Activated CD4-positive, alpha-beta memory T cell treated with anti-CD3 and anti-CD28 coated beads, Interleukin-2, amount 10 ng/mL, durations not matched to agents 7 days and 5 days (primary cell): ENCODE measurements at regions not wholly inside any gene's neighbourhood (a gene's known extent, or its start where the extent isn't known, plus 50 kb on each side); places are given as distances from the start of the nearest gene placed in this dataset.
A peak's percentile ranks its signal among the peaks of the same experiment; 100 is the strongest.

Source experiments
- CTCF ChIA-PET: fragments of 350-600 bp; sonication (Branson Sonifier 250); formaldehyde crosslinking; loops from one replicate; lab custom pipeline; 2021; ENCODE audit warnings: antibody characterized with exemption, inconsistent platforms; lab: Charles Lee
- POLR2A ChIA-PET: fragments of 350-600 bp; sonication (Branson Sonifier 250); formaldehyde crosslinking; loops from one replicate; lab custom pipeline; 2021; ENCODE audit warnings: antibody characterized with exemption; lab: Charles Lee
- DNase-seq: peaks from one replicate; pipeline ENCODE4 v3.0.0-alpha.2; 2020
- H3K27ac Mint-ChIP-seq: one replicate; pipeline ENCODE4 v1.8.0; 2021; ENCODE audit warnings: mild to moderate bottlenecking, mixed read lengths
- H3K27me3 Mint-ChIP-seq: one replicate; pipeline ENCODE4 v1.8.0; 2021; ENCODE audit warnings: mixed read lengths
- H3K36me3 Mint-ChIP-seq: one replicate; pipeline ENCODE4 v1.8.0; 2021; ENCODE audit warnings: low read depth, mixed read lengths
- H3K4me1 Mint-ChIP-seq: one replicate; pipeline ENCODE4 v1.8.0; 2021; ENCODE audit warnings: mixed read lengths
- H3K4me3 Mint-ChIP-seq: one replicate; pipeline ENCODE4 v1.8.0; 2021; ENCODE audit warnings: mild to moderate bottlenecking, mixed read lengths
- H3K9me3 Mint-ChIP-seq: one replicate; pipeline ENCODE4 v1.8.0; 2021; ENCODE audit warnings: mixed read lengths

GRCh38 chr12:127663716-127664115, 603.3 kb upstream of the TMEM132C start:
- Mint-ChIP-seq H3K4me3 (no peak overlapping the region), H3K27ac (no peak overlapping the region), H3K4me1 (no peaks in the 10 kb centered on the region), H3K27me3 (no peaks in the 10 kb centered on the region), H3K9me3 (no peaks in the 10 kb centered on the region), H3K36me3 (no peaks in the 10 kb centered on the region)
- CTCF ChIA-PET, result interaction anchor here (1.2 kb wide), 1 partner anchor 58 kb away, joined by 3 read pairs; no protein-coding TSS in a partner anchor
- no peak for DNase-seq
- POLR2A ChIA-PET, result no interaction called here

GRCh38 chr12:127664901-127665300, 602.1 kb upstream of the TMEM132C start:
- no peak overlapping the region for H3K4me3 Mint-ChIP-seq

GRCh38 chr12:127667131-127667685, 599.8 kb upstream of the TMEM132C start:
- no peaks in the 10 kb centered on the region for H3K27me3 Mint-ChIP-seq
- H3K27ac Mint-ChIP-seq, result no peak overlapping the region
- H3K4me1 Mint-ChIP-seq, result no peaks in the 10 kb centered on the region
- no peak for DNase-seq
- no peak overlapping the region for H3K4me3 Mint-ChIP-seq
- no peaks in the 10 kb centered on the region for H3K9me3 Mint-ChIP-seq
- ChIA-PET POLR2A (no interaction called here), CTCF (no interaction called here)
- H3K36me3 Mint-ChIP-seq, result no peaks in the 10 kb centered on the region

More at GRCh38 chr12:127664901-127665300, 602.1 kb upstream of the TMEM132C start:
- ChIA-PET CTCF (no interaction called here), POLR2A (no interaction called here)
- Mint-ChIP-seq H3K4me1 (no peaks in the 10 kb centered on the region), H3K27me3 (no peaks in the 10 kb centered on the region), H3K36me3 (no peaks in the 10 kb centered on the region), H3K9me3 (no peaks in the 10 kb centered on the region), H3K27ac (no peak overlapping the region)
- DNase-seq, result no peak

- Mint-ChIP-seq H3K36me3 (no peaks in the 10 kb centered on the region), H3K27me3 (no peaks in the 10 kb centered on the region), H3K4me1 (no peaks in the 10 kb centered on the region), H3K4me3 (no peak overlapping the region), H3K9me3 (no peaks in the 10 kb centered on the region), H3K27ac (no peak overlapping the region)
- DNase-seq, result no peak
- POLR2A ChIA-PET, result no interaction called here
- CTCF ChIA-PET, result no interaction called here
These were observed 596.7 kb upstream of the TMEM132C start for GRCh38 chr12:127670294-127670693.

GRCh38 chr12:127670796-127671195, 596.2 kb upstream of the TMEM132C start:
- H3K9me3 Mint-ChIP-seq, result no peaks in the 10 kb centered on the region
- no peak overlapping the region for H3K4me3 Mint-ChIP-seq
- POLR2A ChIA-PET, result no interaction called here

GRCh38 chr12:127675936-127676335, 591.0 kb upstream of the TMEM132C start:
- H3K27me3 Mint-ChIP-seq, result no peaks in the 10 kb centered on the region
- CTCF ChIA-PET, result no interaction called here
- no peaks in the 10 kb centered on the region for H3K4me1 Mint-ChIP-seq
- H3K4me3 Mint-ChIP-seq, result no peak overlapping the region
- no peaks in the 10 kb centered on the region for H3K9me3 Mint-ChIP-seq
- H3K36me3 Mint-ChIP-seq, result no peaks in the 10 kb centered on the region
- no peak for DNase-seq
- POLR2A ChIA-PET, result no interaction called here
- H3K27ac Mint-ChIP-seq, result no peak overlapping the region

More at GRCh38 chr12:127670796-127671195, 596.2 kb upstream of the TMEM132C start:
- no peaks in the 10 kb centered on the region for H3K36me3 Mint-ChIP-seq
- DNase-seq, result no peak
- H3K27ac Mint-ChIP-seq, result no peak overlapping the region
- no peaks in the 10 kb centered on the region for H3K4me1 Mint-ChIP-seq
- H3K27me3 Mint-ChIP-seq, result no peaks in the 10 kb centered on the region
- CTCF ChIA-PET, result no interaction called here

GRCh38 chr12:127677537-127678131, 589.3 kb upstream of the TMEM132C start:
- peak; percentile 61 for DNase-seq
- Mint-ChIP-seq H3K27ac (no peak overlapping the region), H3K9me3 (no peaks in the 10 kb centered on the region), H3K27me3 (no peaks in the 10 kb centered on the region), H3K4me1 (no peaks in the 10 kb centered on the region), H3K4me3 (no peak overlapping the region), H3K36me3 (no peaks in the 10 kb centered on the region)
- CTCF ChIA-PET, result interaction anchor here (0.6 to 3.1 kb wide), 16 partner anchors 9 to 569 kb away, joined by 3 to 21 read pairs (median 4); no protein-coding TSS in a partner anchor
- POLR2A ChIA-PET, result no interaction called here

GRCh38 chr12:127678945-127679344, 588.0 kb upstream of the TMEM132C start:
- Mint-ChIP-seq H3K27ac (no peak overlapping the region), H3K27me3 (no peaks in the 10 kb centered on the region), H3K36me3 (no peaks in the 10 kb centered on the region), H3K9me3 (no peaks in the 10 kb centered on the region), H3K4me3 (no peak overlapping the region), H3K4me1 (no peaks in the 10 kb centered on the region)
- ChIA-PET POLR2A (no interaction called here), CTCF (interaction anchor here (1.9 to 3.1 kb wide), 2 partner anchors 397 to 570 kb away, joined by 7 to 21 read pairs; no protein-coding TSS in a partner anchor)
- DNase-seq, result no peak

GRCh38 chr12:127680516-127680915, 586.5 kb upstream of the TMEM132C start:
- ChIA-PET POLR2A (no interaction called here), CTCF (no interaction called here)
- H3K27me3 Mint-ChIP-seq, result no peaks in the 10 kb centered on the region
- H3K9me3 Mint-ChIP-seq, result no peaks in the 10 kb centered on the region
- no peak for DNase-seq
- H3K27ac Mint-ChIP-seq, result no peak overlapping the region
- no peaks in the 10 kb centered on the region for H3K4me1 Mint-ChIP-seq
- H3K4me3 Mint-ChIP-seq, result no peak overlapping the region
- no peaks in the 10 kb centered on the region for H3K36me3 Mint-ChIP-seq

- Mint-ChIP-seq H3K27me3 (no peaks in the 10 kb centered on the region), H3K36me3 (no peaks in the 10 kb centered on the region), H3K4me1 (no peaks in the 10 kb centered on the region), H3K9me3 (no peaks in the 10 kb centered on the region), H3K27ac (no peak overlapping the region), H3K4me3 (no peak overlapping the region)
- ChIA-PET CTCF (no interaction called here), POLR2A (no interaction called here)
- DNase-seq, result no peak
These were observed 585.7 kb upstream of the TMEM132C start for GRCh38 chr12:127681151-127681754.

GRCh38 chr12:127685491-127685890, 581.5 kb upstream of the TMEM132C start:
- Mint-ChIP-seq H3K4me3 (no peak overlapping the region), H3K36me3 (no peaks in the 10 kb centered on the region), H3K27ac (no peak overlapping the region), H3K9me3 (no peaks in the 10 kb centered on the region), H3K27me3 (no peaks in the 10 kb centered on the region), H3K4me1 (no peaks in the 10 kb centered on the region)
- DNase-seq, result no peak
- POLR2A ChIA-PET, result no interaction called here
- CTCF ChIA-PET, result interaction anchor here (2.2 kb wide), 1 partner anchor 8 kb away, joined by 9 read pairs; no protein-coding TSS in a partner anchor

GRCh38 chr12:127685931-127686330, 581.0 kb upstream of the TMEM132C start:
- Mint-ChIP-seq H3K9me3 (no peaks in the 10 kb centered on the region), H3K4me3 (no peak overlapping the region), H3K27ac (no peak overlapping the region), H3K27me3 (no peaks in the 10 kb centered on the region), H3K4me1 (no peaks in the 10 kb centered on the region), H3K36me3 (no peaks in the 10 kb centered on the region)
- DNase-seq, result no peak
- CTCF ChIA-PET, result interaction anchor here (2.2 kb wide), 1 partner anchor 8 kb away, joined by 9 read pairs; no protein-coding TSS in a partner anchor
- POLR2A ChIA-PET, result no interaction called here

- H3K27me3 Mint-ChIP-seq, result no peaks in the 10 kb centered on the region
- H3K4me3 Mint-ChIP-seq, result no peak overlapping the region
- no peaks in the 10 kb centered on the region for H3K4me1 Mint-ChIP-seq
- H3K27ac Mint-ChIP-seq, result no peak overlapping the region
- H3K9me3 Mint-ChIP-seq, result no peaks in the 10 kb centered on the region
- DNase-seq, result no peak
- CTCF ChIA-PET, result interaction anchor here (2.2 kb wide), 1 partner anchor 9 kb away, joined by 9 read pairs; no protein-coding TSS in a partner anchor
- no peaks in the 10 kb centered on the region for H3K36me3 Mint-ChIP-seq
- POLR2A ChIA-PET, result no interaction called here
These were observed 579.8 kb upstream of the TMEM132C start for GRCh38 chr12:127687181-127687580.
